ENCODE measurements at regions not wholly inside any gene's neighbourhood (a gene's known extent, or its start where the extent isn't known, plus 50 kb on each side); places are given as distances from the start of the nearest gene placed in this dataset.
A peak's percentile ranks its signal among the peaks of the same experiment; 100 is the strongest.

- intact Hi-C loops (cut with DNase I) = no loop called here
- H3K27me3 ChIP-seq = no peaks in the 10 kb centered on the region
- DNase-seq (ENCODE audit: extremely low spot score in 2 of 2) = peak in 1 of 2 donors; percentile 52
- TF ChIP-seq, protein P1, sequence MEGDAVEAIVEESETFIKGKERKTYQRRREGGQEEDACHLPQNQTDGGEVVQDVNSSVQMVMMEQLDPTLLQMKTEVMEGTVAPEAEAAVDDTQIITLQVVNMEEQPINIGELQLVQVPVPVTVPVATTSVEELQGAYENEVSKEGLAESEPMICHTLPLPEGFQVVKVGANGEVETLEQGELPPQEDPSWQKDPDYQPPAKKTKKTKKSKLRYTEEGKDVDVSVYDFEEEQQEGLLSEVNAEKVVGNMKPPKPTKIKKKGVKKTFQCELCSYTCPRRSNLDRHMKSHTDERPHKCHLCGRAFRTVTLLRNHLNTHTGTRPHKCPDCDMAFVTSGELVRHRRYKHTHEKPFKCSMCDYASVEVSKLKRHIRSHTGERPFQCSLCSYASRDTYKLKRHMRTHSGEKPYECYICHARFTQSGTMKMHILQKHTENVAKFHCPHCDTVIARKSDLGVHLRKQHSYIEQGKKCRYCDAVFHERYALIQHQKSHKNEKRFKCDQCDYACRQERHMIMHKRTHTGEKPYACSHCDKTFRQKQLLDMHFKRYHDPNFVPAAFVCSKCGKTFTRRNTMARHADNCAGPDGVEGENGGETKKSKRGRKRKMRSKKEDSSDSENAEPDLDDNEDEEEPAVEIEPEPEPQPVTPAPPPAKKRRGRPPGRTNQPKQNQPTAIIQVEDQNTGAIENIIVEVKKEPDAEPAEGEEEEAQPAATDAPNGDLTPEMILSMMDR (IDR thresholded peaks at IDR 0.05) = no peak
- TF ChIP-seq POLR2A (IDR thresholded peaks at IDR 0.05) (no peak), POLR2AphosphoS5 (IDR thresholded peaks at IDR 0.05; ENCODE audit: insufficient read depth in 1 of 2, low read depth in 1 of 2) (no peak)
- no peaks in the 10 kb centered on the region for H3K9me3 ChIP-seq
- no peaks in the 10 kb centered on the region for H3K36me3 ChIP-seq
- no peaks in the 10 kb centered on the region for H3K4me1 ChIP-seq
- no peak overlapping the region for H3K4me3 ChIP-seq
- H3K27ac ChIP-seq = no peak overlapping the region
These were observed 190.6 kb upstream of the NTM start for GRCh38 chr11:131179836-131180235.

DNA sequence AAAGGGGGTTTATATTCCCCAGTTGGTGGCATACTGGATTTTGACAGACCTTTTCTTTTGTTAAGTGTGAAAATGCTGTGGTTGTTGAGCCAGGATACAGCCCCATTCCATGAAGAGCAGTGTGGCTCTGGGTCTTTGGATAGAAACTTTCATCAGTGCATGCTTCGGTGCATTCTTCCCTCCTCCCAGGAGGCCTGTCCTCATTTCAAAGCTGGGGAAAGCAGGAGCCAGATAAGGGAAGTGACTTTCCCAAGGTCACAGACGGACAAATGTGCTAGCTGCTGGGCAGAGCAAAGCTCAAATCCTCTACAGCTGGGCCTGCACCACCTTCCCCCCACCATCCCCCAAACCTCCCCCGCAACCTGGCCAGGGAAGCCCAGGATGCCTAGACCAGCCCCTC lies 184.5 kb upstream of the NTM start:
- Histone ChIP-seq H3K9me3 (no peaks in the 10 kb centered on the region), H3K36me3 (no peaks in the 10 kb centered on the region), H3K27me3 (no peaks in the 10 kb centered on the region), H3K4me3 (no peak overlapping the region), H3K27ac (no peak overlapping the region), H3K4me1 (no peaks in the 10 kb centered on the region)
- no peak for DNase-seq (ENCODE audit: extremely low spot score in 2 of 2)
- TF ChIP-seq POLR2AphosphoS5 (IDR thresholded peaks at IDR 0.05; ENCODE audit: insufficient read depth in 1 of 2, low read depth in 1 of 2) (no peak), POLR2A (IDR thresholded peaks at IDR 0.05) (no peak)
- TF ChIP-seq, protein P1 (IDR thresholded peaks at IDR 0.05) = no peak
- intact Hi-C loops (cut with DNase I) = no loop called here

DNA sequence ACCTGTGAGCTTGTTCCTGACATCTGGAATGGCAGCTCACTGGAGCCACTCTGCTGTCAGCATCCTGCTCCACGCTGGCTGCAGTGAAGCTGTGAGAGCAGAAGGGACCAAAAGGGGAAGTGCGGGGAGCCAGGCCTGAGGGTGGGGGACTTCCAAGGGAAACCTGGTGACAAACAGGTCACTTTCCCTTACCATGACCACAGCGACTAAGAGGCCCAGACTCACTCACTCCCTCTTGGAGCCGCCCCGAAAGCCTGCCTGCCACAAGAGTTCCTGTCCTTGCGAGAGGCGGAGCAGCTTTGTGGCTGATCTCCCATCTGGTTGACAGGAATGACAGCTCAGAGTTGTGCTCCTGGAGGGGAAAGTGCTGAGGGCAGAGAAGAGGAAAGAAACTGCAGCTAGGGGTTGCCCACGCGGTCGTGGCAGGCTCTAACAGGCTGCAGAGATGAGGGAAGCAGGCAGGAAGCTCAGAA lies 183.8 kb upstream of the NTM start:
- intact Hi-C loops (cut with DNase I) = no loop called here
- Histone ChIP-seq H3K4me1 (no peaks in the 10 kb centered on the region), H3K27me3 (no peaks in the 10 kb centered on the region), H3K27ac (no peak overlapping the region), H3K9me3 (no peaks in the 10 kb centered on the region), H3K4me3 (no peak overlapping the region), H3K36me3 (no peaks in the 10 kb centered on the region)
- no peak for DNase-seq (ENCODE audit: extremely low spot score in 2 of 2)
- TF ChIP-seq POLR2A (IDR thresholded peaks at IDR 0.05) (no peak), POLR2AphosphoS5 (IDR thresholded peaks at IDR 0.05; ENCODE audit: insufficient read depth in 1 of 2, low read depth in 1 of 2) (no peak)
- TF ChIP-seq, protein P1 (IDR thresholded peaks at IDR 0.05) = no peak

DNA sequence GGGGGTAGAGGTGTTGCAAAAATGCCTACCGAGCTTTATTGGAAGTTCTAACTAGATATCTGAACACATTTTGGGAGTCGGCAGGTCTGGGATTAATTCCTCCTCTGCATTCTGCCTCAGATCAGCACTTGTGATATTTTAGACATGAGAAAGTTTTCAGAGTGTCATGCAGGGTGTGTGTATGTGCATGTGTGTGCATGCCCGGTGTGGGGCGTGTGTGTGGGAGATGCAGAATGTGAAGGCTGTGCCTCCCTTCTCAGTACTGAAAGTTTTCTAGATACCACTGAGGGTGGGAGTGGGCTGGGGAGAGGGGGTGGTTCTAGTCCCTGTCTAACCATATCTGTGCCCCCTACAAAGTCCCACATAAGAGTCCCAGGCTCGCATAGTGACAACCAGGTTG lies 180.0 kb upstream of the NTM start:
- DNase-seq (ENCODE audit: extremely low spot score in 2 of 2) = no peak
- TF ChIP-seq POLR2A (IDR thresholded peaks at IDR 0.05) (no peak), POLR2AphosphoS5 (IDR thresholded peaks at IDR 0.05; ENCODE audit: insufficient read depth in 1 of 2, low read depth in 1 of 2) (no peak)
- TF ChIP-seq, protein P1 (IDR thresholded peaks at IDR 0.05) = no peak

GRCh38 chr11:131191606-131192005 lies 178.8 kb upstream of the NTM start:
- intact Hi-C loops (cut with DNase I) = no loop called here
- H3K4me1 ChIP-seq = peaks cover 13% of the 10 kb centered on the region
- H3K9me3 ChIP-seq = no peaks in the 10 kb centered on the region
- no peak overlapping the region for H3K4me3 ChIP-seq
- TF ChIP-seq, protein P1 (IDR thresholded peaks at IDR 0.05) = no peak
- H3K27me3 ChIP-seq = no peaks in the 10 kb centered on the region
- no peak overlapping the region for H3K27ac ChIP-seq
- no peak for DNase-seq (ENCODE audit: extremely low spot score in 2 of 2)
- H3K36me3 ChIP-seq = no peaks in the 10 kb centered on the region

More for the DNA sequence above, 180.0 kb upstream of the NTM start:
- peaks cover 2% of the 10 kb centered on the region for H3K4me1 ChIP-seq
- no peaks in the 10 kb centered on the region for H3K36me3 ChIP-seq
- no peaks in the 10 kb centered on the region for H3K27me3 ChIP-seq
- no peaks in the 10 kb centered on the region for H3K9me3 ChIP-seq
- no peak overlapping the region for H3K27ac ChIP-seq
- intact Hi-C loops (cut with DNase I) = no loop called here
- no peak overlapping the region for H3K4me3 ChIP-seq
